ENCODE measurements at regions not wholly inside any gene's neighbourhood (a gene's known extent, or its start where the extent isn't known, plus 50 kb on each side); places are given as distances from the start of the nearest gene placed in this dataset.

DNA sequence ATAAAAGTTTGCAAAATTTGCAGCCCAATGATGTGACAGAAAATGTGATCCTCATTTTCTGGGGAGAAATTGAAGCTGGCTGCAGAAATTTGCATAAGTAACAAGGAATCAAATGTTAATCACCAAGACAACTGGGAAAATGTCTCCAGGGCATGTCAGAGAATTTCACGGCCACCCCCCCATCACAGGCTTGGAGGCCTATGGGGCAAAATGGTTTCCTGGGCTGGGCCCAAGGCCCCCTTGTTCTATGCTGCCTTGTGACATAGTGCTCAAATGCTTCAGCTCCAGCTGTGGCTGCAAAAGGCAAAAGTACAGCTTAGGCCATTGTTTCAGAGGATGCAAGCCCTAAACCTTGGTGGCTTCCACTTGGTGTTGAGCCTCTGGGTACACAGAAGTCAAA is 1202.6 kb downstream of the EPHA7 start:
- no peaks in the 10 kb centered on the region for H3K27me3 ChIP-seq (ENCODE audit: insufficient read depth in 3 of 3, low read length in 2 of 3)
- ATAC-seq (no peak), DNase-seq (no peak)
- no peaks in the 10 kb centered on the region for H3K36me3 ChIP-seq (ENCODE audit: insufficient read depth in 1 of 2, low read depth in 1 of 2)
- H3K9me3 ChIP-seq: no peaks in the 10 kb centered on the region
- WGBS, 3 donors: 80 to 96% (median 90%) methylated on average over 1 of the region's 1 CpG
- H3K4me1 ChIP-seq: no peaks in the 10 kb centered on the region
- no peak overlapping the region for H3K4me3 ChIP-seq
- intact Hi-C loops (cut with DNase I): no loop called here
- no peak overlapping the region for H3K27ac ChIP-seq
- TF ChIP-seq, protein P1, sequence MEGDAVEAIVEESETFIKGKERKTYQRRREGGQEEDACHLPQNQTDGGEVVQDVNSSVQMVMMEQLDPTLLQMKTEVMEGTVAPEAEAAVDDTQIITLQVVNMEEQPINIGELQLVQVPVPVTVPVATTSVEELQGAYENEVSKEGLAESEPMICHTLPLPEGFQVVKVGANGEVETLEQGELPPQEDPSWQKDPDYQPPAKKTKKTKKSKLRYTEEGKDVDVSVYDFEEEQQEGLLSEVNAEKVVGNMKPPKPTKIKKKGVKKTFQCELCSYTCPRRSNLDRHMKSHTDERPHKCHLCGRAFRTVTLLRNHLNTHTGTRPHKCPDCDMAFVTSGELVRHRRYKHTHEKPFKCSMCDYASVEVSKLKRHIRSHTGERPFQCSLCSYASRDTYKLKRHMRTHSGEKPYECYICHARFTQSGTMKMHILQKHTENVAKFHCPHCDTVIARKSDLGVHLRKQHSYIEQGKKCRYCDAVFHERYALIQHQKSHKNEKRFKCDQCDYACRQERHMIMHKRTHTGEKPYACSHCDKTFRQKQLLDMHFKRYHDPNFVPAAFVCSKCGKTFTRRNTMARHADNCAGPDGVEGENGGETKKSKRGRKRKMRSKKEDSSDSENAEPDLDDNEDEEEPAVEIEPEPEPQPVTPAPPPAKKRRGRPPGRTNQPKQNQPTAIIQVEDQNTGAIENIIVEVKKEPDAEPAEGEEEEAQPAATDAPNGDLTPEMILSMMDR (IDR thresholded peaks at IDR 0.05): no peak

DNA sequence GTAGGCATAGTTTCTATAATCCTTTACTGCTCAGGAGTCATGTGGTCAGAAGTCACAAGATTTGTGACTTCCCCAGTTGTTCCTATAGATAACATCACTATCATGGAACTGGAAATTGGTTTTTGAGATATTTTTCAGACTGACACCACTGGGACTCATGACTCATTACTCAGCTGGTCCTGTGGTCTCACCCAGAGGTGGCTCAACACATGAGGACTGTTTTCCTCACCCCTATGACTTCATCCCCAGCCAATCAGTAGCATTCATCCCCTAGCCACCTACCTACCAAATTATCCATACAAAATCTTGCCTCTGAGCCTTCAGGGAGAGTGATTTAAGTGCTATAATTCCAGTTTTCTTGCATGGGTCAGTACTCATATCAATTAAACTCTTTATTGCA is 1217.7 kb downstream of the EPHA7 start:
- Histone ChIP-seq H3K27ac (no peak overlapping the region), H3K27me3 (ENCODE audit: insufficient read depth in 3 of 3, low read length in 2 of 3) (no peaks in the 10 kb centered on the region), H3K4me1 (no peaks in the 10 kb centered on the region), H3K36me3 (ENCODE audit: insufficient read depth in 1 of 2, low read depth in 1 of 2) (no peaks in the 10 kb centered on the region), H3K9me3 (no peaks in the 10 kb centered on the region), H3K4me3 (no peak overlapping the region)
- DNase-seq (no peak), ATAC-seq (no peak)
- intact Hi-C loops (cut with DNase I): no loop called here
- TF ChIP-seq, protein P1 (IDR thresholded peaks at IDR 0.05): no peak

DNA sequence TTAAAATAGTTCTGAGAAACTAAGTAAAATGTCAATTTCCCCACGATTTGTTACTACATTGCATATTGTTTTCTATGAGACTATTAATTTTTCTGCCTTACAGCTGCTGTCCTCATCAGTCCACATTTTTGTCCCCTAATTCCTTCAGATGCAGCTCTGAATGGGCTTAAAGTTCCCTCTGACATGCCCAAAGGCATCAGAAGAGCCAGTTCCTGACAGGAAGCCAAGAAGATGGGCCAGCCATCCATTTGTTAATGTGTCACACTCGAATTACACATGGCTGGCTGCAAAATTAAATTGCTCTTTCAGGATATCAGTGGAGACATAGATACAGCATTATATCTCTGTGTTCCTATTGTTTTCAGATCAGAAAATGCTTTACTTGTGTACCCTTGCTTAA is 1223.0 kb downstream of the EPHA7 start:
- no peaks in the 10 kb centered on the region for H3K9me3 ChIP-seq
- 3 to 16% (median 12%) methylated on average over 2 of the region's 2 CpGs for WGBS, 3 donors
- no peak overlapping the region for H3K27ac ChIP-seq
- no peaks in the 10 kb centered on the region for H3K36me3 ChIP-seq (ENCODE audit: insufficient read depth in 1 of 2, low read depth in 1 of 2)
- H3K27me3 ChIP-seq (ENCODE audit: insufficient read depth in 3 of 3, low read length in 2 of 3): no peaks in the 10 kb centered on the region
- H3K4me1 ChIP-seq: no peaks in the 10 kb centered on the region
- DNase-seq (no peak), ATAC-seq (no peak)
- intact Hi-C loops (cut with DNase I): no loop called here
- no peak overlapping the region for H3K4me3 ChIP-seq
- TF ChIP-seq, protein P1 (IDR thresholded peaks at IDR 0.05): no peak

DNA sequence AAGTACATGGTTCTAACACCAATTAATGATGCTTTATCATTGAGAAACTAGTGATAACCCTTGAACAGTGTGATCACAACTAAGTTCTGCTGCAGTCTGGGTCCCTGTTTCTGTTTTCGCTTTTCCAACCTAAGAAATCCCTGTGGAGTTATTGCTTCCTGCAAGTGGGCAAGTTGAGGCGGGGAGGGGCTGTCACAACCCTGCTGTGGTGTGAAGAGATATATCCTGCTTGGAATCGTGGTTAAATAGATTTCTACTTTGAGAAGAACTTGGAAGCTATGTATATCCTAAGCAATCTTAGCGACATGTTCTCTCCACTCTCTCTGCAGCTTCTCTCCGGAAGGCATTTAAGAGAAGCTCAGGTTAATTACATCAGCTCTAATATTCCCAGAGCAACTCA is 1223.6 kb downstream of the EPHA7 start:
- ATAC-seq (no peak), DNase-seq (no peak)
- no peaks in the 10 kb centered on the region for H3K4me1 ChIP-seq
- H3K27ac ChIP-seq: no peak overlapping the region
- no peaks in the 10 kb centered on the region for H3K9me3 ChIP-seq
- no peak overlapping the region for H3K4me3 ChIP-seq
- WGBS, 3 donors: 55 to 70% (median 69%) methylated on average over 5 of the region's 5 CpGs
- intact Hi-C loops (cut with DNase I): no loop called here
- H3K27me3 ChIP-seq (ENCODE audit: insufficient read depth in 3 of 3, low read length in 2 of 3): no peaks in the 10 kb centered on the region
- TF ChIP-seq, protein P1 (IDR thresholded peaks at IDR 0.05): no peak
- H3K36me3 ChIP-seq (ENCODE audit: insufficient read depth in 1 of 2, low read depth in 1 of 2): no peaks in the 10 kb centered on the region

DNA sequence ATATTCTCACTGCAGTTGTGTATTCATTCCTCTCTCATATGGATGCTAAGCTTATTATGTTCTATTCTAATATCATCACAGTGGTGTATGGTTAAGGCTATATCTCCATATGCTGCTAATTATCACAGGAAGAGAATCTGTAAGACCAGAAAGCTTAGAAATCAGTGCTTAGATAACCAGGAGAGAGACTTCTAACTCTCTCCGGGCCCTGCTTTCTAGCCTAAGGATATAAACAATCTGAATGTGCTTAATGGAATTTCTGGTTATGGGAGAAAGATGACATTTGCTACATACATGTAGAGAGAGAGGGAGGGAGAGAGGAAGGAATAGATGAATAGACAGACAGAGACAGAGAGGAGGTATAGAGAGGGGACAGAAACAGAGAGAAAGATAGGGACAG is 1231.3 kb downstream of the EPHA7 start:
- Histone ChIP-seq H3K27me3 (ENCODE audit: insufficient read depth in 3 of 3, low read length in 2 of 3) (no peaks in the 10 kb centered on the region), H3K9me3 (no peaks in the 10 kb centered on the region), H3K4me1 (no peaks in the 10 kb centered on the region), H3K4me3 (no peak overlapping the region), H3K27ac (no peak overlapping the region), H3K36me3 (ENCODE audit: insufficient read depth in 1 of 2, low read depth in 1 of 2) (no peaks in the 10 kb centered on the region)
- TF ChIP-seq, protein P1 (IDR thresholded peaks at IDR 0.05): no peak
- DNase-seq (no peak), ATAC-seq (no peak)
- 91 to 100% (median 96%) methylated on average over 1 of the region's 1 CpG for WGBS, 3 donors
- intact Hi-C loops (cut with DNase I): no loop called here
